SK-N-MC (cell line): ENCODE measurements at regions not wholly inside any gene's neighbourhood (a gene's known extent, or its start where the extent isn't known, plus 50 kb on each side); places are given as distances from the start of the nearest gene placed in this dataset.

Experiments
- DNase-seq: peaks from one replicate; pipeline ENCODE4 v3.0.0-alpha.2; 2011; ENCODE audit warnings: low read depth, low spot score
- H3K27ac ChIP-seq: fragments of 200-600 bp; sonication (generic); 2 replicates; pipeline ENCODE4 v1.5.1; 2016; ENCODE audit warnings: mixed run types
- H3K36me3 ChIP-seq: fragments of 200-600 bp; sonication (generic); 2 replicates; pipeline ENCODE4 v1.6.1; 2017; ENCODE audit warnings: antibody characterized with exemption, low read length, mixed read lengths; ENCODE audit not compliant: insufficient read depth
- H3K4me3 ChIP-seq: fragments of 200-600 bp; sonication (generic); 2 replicates; pipeline ENCODE4 v1.5.1; 2016
- H3K9ac ChIP-seq: fragments of 200-600 bp; sonication (generic); 2 replicates; pipeline ENCODE4 v1.8.0; 2017; ENCODE audit warnings: mixed run types, mixed read lengths; ENCODE audit not compliant: insufficient read length
- H3K9me3 ChIP-seq: fragments of 200-600 bp; sonication (generic); 2 replicates; pipeline ENCODE4 v1.6.1; 2017; ENCODE audit warnings: low read depth, mild to moderate bottlenecking, antibody characterized with exemption, low read length, moderate library complexity, mixed read lengths
- EZH2 ChIP-seq: fragments of 200-600 bp; sonication (generic); IDR thresholded peaks from one replicate; pipeline ENCODE4 v1.6.1; 2017; ENCODE audit warnings: antibody characterized with exemption
- FOXP2 ChIP-seq: optimal IDR thresholded peaks from 2 replicates; pipeline ENCODE3; 2011; ENCODE audit warnings: mild to moderate bottlenecking, moderate library complexity; ENCODE audit not compliant: insufficient read depth; ENCODE audit errors: extremely low read length, control extremely low read depth
- POLR2AphosphoS5 ChIP-seq: IDR thresholded peaks from 2 replicates; pipeline ENCODE4 v1.6.1; 2012; ENCODE audit warnings: mild to moderate bottlenecking, low read depth, low read length, borderline replicate concordance

- no peak for DNase-seq
- Histone ChIP-seq H3K4me3 (no peak overlapping the region), H3K36me3 (no peaks in the 10 kb centered on the region), H3K27ac (no peak overlapping the region), H3K9ac (no peak overlapping the region), H3K9me3 (no peaks in the 10 kb centered on the region)
- TF ChIP-seq EZH2 (no peak), POLR2AphosphoS5 (no peak), FOXP2 (no peak)
Measured at GRCh38 chr16:61564716-61565115, 471.5 kb downstream of the CDH8 start.

- DNase-seq, result no peak
- no peaks in the 10 kb centered on the region for H3K9me3 ChIP-seq
- no peaks in the 10 kb centered on the region for H3K36me3 ChIP-seq
- H3K9ac ChIP-seq, result no peak overlapping the region
- H3K27ac ChIP-seq, result no peak overlapping the region
- no peak overlapping the region for H3K4me3 ChIP-seq
- TF ChIP-seq EZH2, result no peak
- no peak for TF ChIP-seq FOXP2
- TF ChIP-seq POLR2AphosphoS5, result no peak
Measured at GRCh38 chr16:61555718-61556441, 480.4 kb downstream of the CDH8 start.

- no peaks in the 10 kb centered on the region for H3K36me3 ChIP-seq
- H3K27ac ChIP-seq, result no peak overlapping the region
- no peak overlapping the region for H3K9ac ChIP-seq
- TF ChIP-seq FOXP2, result no peak
- no peak for TF ChIP-seq POLR2AphosphoS5
- TF ChIP-seq EZH2, result no peak
- no peak overlapping the region for H3K4me3 ChIP-seq
- DNase-seq, result no peak
- no peaks in the 10 kb centered on the region for H3K9me3 ChIP-seq
Measured at GRCh38 chr16:61549327-61549726, 486.9 kb downstream of the CDH8 start.

GRCh38 chr16:61547626-61548025, 488.6 kb downstream of the CDH8 start:
- DNase-seq, result no peak

GRCh38 chr16:61544165-61544564, 492.1 kb downstream of the CDH8 start:
- TF ChIP-seq POLR2AphosphoS5, result no peak
- no peak for TF ChIP-seq FOXP2
- no peak for TF ChIP-seq EZH2
- no peak for DNase-seq
- Histone ChIP-seq H3K9ac (no peak overlapping the region), H3K4me3 (no peak overlapping the region), H3K27ac (no peak overlapping the region), H3K36me3 (no peaks in the 10 kb centered on the region), H3K9me3 (no peaks in the 10 kb centered on the region)

More at GRCh38 chr16:61547626-61548025, 488.6 kb downstream of the CDH8 start:
- H3K36me3 ChIP-seq, result no peaks in the 10 kb centered on the region
- no peaks in the 10 kb centered on the region for H3K9me3 ChIP-seq
- TF ChIP-seq POLR2AphosphoS5 (no peak), EZH2 (no peak), FOXP2 (no peak)
- H3K9ac ChIP-seq, result no peak overlapping the region
- H3K27ac ChIP-seq, result no peak overlapping the region
- H3K4me3 ChIP-seq, result no peak overlapping the region

- no peak for DNase-seq
- TF ChIP-seq FOXP2 (no peak), EZH2 (no peak), POLR2AphosphoS5 (no peak)
- Histone ChIP-seq H3K4me3 (no peak overlapping the region), H3K9me3 (no peaks in the 10 kb centered on the region), H3K36me3 (no peaks in the 10 kb centered on the region), H3K27ac (no peak overlapping the region), H3K9ac (no peak overlapping the region)
Measured at GRCh38 chr16:61540216-61540615, 496.0 kb downstream of the CDH8 start.

- Histone ChIP-seq H3K36me3 (no peaks in the 10 kb centered on the region), H3K9ac (no peak overlapping the region), H3K27ac (no peak overlapping the region), H3K4me3 (no peak overlapping the region), H3K9me3 (no peaks in the 10 kb centered on the region)
- no peak for DNase-seq
- TF ChIP-seq EZH2 (no peak), FOXP2 (no peak), POLR2AphosphoS5 (no peak)
Measured at GRCh38 chr16:61530697-61531096, 505.5 kb downstream of the CDH8 start.

GRCh38 chr16:61500851-61501250, 535.4 kb downstream of the CDH8 start:
- DNase-seq, result no peak
- H3K9ac ChIP-seq, result no peak overlapping the region
- TF ChIP-seq EZH2 (no peak), POLR2AphosphoS5 (no peak), FOXP2 (no peak)
- no peaks in the 10 kb centered on the region for H3K9me3 ChIP-seq
- H3K27ac ChIP-seq, result no peak overlapping the region
- H3K4me3 ChIP-seq, result no peak overlapping the region
- H3K36me3 ChIP-seq, result no peaks in the 10 kb centered on the region

- no peak overlapping the region for H3K4me3 ChIP-seq
- no peaks in the 10 kb centered on the region for H3K36me3 ChIP-seq
- no peak for DNase-seq
- no peak overlapping the region for H3K27ac ChIP-seq
- TF ChIP-seq FOXP2 (no peak), EZH2 (no peak), POLR2AphosphoS5 (no peak)
- H3K9me3 ChIP-seq, result no peaks in the 10 kb centered on the region
- H3K9ac ChIP-seq, result no peak overlapping the region
Measured at GRCh38 chr16:61480250-61480649, 556.0 kb downstream of the CDH8 start.
